ENCODE measurements at regions not wholly inside any gene's neighbourhood (a gene's known extent, or its start where the extent isn't known, plus 50 kb on each side); places are given as distances from the start of the nearest gene placed in this dataset.

DNA sequence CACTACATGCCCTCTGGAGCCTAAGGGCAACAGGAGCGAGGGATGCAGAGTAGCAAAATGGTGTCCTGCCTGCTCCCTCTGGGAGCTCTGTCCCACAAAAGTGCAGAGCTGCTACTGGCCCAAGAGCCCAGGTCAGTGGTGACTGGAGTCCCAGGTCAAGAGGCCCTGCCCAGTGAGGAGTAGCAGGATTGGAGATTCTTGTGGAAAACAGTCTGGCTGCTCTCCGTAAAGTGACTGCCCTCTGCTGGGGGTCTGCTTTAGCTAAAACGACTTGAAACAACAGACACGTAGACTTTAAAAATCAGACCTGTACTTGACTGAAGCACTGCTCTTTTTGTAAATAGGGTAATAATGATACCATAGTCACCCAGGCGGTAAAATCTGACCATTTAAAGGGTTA, 917.0 kb downstream of the MAT2B start:
- Histone ChIP-seq H3K4me1 (ENCODE audit: control insufficient read depth, extremely low read depth, insufficient read depth, low read length) (no peaks in the 10 kb centered on the region), H2AFZ (ENCODE audit: low read depth, low read length) (no peak overlapping the region), H3K4me3 (replicated peaks in 1 of 3; ENCODE audit: insufficient read depth in 1 of 3, low read depth in 1 of 3, low read length in 3 of 3) (no peak overlapping the region), H3K9me3 (replicated peaks; ENCODE audit: control insufficient read depth, insufficient read depth, low read length) (no peaks in the 10 kb centered on the region), H3K4me2 (ENCODE audit: insufficient read depth, low read length) (no peak overlapping the region), H3K36me3 (ENCODE audit: control insufficient read depth in 2 of 2, extremely low read depth in 1 of 2, insufficient read depth in 2 of 2, low read length in 2 of 2) (no peaks in the 10 kb centered on the region), H3K9ac (replicated peaks; ENCODE audit: extremely low read depth, insufficient read depth, low read length) (no peak overlapping the region), H3K79me2 (ENCODE audit: control insufficient read depth, insufficient read depth, low read length) (no peaks in the 10 kb centered on the region), H3K27ac (ENCODE audit: insufficient read depth, low read depth, low read length) (no peak overlapping the region), H4K20me1 (replicated peaks; ENCODE audit: control insufficient read depth, extremely low read depth, insufficient read depth, low read length) (no peaks in the 10 kb centered on the region), H3K27me3 (ENCODE audit: control insufficient read depth in 2 of 2, insufficient read depth in 2 of 2, low read length in 2 of 2) (no peaks in the 10 kb centered on the region), H3K9me1 (replicated peaks; ENCODE audit: control insufficient read depth, extremely low read depth, insufficient read depth, low read length) (no peaks in the 10 kb centered on the region)
- TF ChIP-seq, protein P1, sequence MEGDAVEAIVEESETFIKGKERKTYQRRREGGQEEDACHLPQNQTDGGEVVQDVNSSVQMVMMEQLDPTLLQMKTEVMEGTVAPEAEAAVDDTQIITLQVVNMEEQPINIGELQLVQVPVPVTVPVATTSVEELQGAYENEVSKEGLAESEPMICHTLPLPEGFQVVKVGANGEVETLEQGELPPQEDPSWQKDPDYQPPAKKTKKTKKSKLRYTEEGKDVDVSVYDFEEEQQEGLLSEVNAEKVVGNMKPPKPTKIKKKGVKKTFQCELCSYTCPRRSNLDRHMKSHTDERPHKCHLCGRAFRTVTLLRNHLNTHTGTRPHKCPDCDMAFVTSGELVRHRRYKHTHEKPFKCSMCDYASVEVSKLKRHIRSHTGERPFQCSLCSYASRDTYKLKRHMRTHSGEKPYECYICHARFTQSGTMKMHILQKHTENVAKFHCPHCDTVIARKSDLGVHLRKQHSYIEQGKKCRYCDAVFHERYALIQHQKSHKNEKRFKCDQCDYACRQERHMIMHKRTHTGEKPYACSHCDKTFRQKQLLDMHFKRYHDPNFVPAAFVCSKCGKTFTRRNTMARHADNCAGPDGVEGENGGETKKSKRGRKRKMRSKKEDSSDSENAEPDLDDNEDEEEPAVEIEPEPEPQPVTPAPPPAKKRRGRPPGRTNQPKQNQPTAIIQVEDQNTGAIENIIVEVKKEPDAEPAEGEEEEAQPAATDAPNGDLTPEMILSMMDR (IDR thresholded peaks at IDR 0.05; ENCODE audit: extremely low read depth in 1 of 2, insufficient read depth in 1 of 2, low read depth in 1 of 2, low read length in 2 of 2), result peak in 1 of 2 donors; percentile 36
- TF ChIP-seq MYC (IDR thresholded peaks at IDR 0.05; ENCODE audit: low read depth, low read length) (no peak), POLR2AphosphoS5 (IDR thresholded peaks at IDR 0.05; ENCODE audit: insufficient read depth, low read depth, low read length) (no peak), POLR2A (IDR thresholded peaks at IDR 0.05; ENCODE audit: low read depth, low read length) (no peak)
- TF ChIP-seq, protein P2, sequence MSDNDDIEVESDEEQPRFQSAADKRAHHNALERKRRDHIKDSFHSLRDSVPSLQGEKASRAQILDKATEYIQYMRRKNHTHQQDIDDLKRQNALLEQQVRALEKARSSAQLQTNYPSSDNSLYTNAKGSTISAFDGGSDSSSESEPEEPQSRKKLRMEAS (IDR thresholded peaks at IDR 0.05; ENCODE audit: insufficient read depth, insufficient read length), result no peak
- dilution Hi-C loops (cut with MboI; ENCODE audit: extremely low pct_ligation_motif_present, low sequenced_read_pairs), result no loop called here
- intact Hi-C loops (cut with micrococcal nuclease), result loop anchor here (1.0 to 10.0 kb wide), 4 partner anchors 80 to 726 kb away; no protein-coding TSS in a partner anchor
- ChIA-PET POLR2A (no interaction called here), CTCF (interaction anchor here (0.7 to 2.0 kb wide), 5 partner anchors 81 to 858 kb away, joined by 4 to 10 read pairs (median 4); no protein-coding TSS in a partner anchor)
- FAIRE-seq (peak; percentile 31), DNase-seq (ENCODE audit: low read depth, low spot score) (peak; percentile 43)
- BruUV-seq (replicated peaks), result no TSS peak

DNA sequence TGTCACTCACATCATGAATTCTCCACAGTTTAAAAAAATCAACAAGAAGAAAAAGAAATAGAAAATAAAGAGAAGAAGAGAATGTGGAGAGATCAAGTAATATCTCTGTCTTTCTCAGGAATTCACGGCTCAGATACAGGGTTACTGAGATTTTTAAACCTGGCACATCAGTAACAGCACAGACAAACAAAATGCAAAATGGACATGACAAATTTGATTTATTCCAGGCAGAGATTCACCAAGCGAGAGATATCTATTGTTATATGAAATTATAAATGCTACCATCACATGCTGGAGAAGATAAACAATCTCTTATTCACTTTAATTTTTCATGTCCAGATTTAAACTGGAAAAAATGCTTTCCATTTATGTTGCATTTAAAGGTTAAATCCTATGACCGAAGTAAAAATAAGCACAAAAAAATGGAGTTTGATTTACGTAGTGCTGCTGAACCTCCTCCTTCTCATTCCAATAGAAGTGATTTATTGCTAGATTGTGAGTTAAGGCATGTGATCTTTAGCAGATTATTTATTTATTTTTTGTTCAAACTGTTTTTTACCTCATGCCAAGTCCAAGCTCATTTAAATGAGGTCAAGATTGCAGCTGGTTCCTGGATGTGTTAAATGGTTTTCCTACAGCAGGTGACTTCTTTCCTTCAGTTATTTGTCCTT, 926.4 kb downstream of the MAT2B start:
- no peaks in the 10 kb centered on the region for H3K4me1 ChIP-seq (ENCODE audit: control insufficient read depth, extremely low read depth, insufficient read depth, low read length)
- H3K9me3 ChIP-seq (replicated peaks; ENCODE audit: control insufficient read depth, insufficient read depth, low read length), result no peaks in the 10 kb centered on the region
- H3K9me1 ChIP-seq (replicated peaks; ENCODE audit: control insufficient read depth, extremely low read depth, insufficient read depth, low read length), result no peaks in the 10 kb centered on the region
- H3K4me2 ChIP-seq (ENCODE audit: insufficient read depth, low read length), result no peak overlapping the region
- no peak overlapping the region for H3K9ac ChIP-seq (replicated peaks; ENCODE audit: extremely low read depth, insufficient read depth, low read length)
- no peak overlapping the region for H2AFZ ChIP-seq (ENCODE audit: low read depth, low read length)
- no peaks in the 10 kb centered on the region for H3K79me2 ChIP-seq (ENCODE audit: control insufficient read depth, insufficient read depth, low read length)
- H4K20me1 ChIP-seq (replicated peaks; ENCODE audit: control insufficient read depth, extremely low read depth, insufficient read depth, low read length), result no peaks in the 10 kb centered on the region
- POLR2A ChIA-PET, result no interaction called here
- no peak overlapping the region for H3K27ac ChIP-seq (ENCODE audit: insufficient read depth, low read depth, low read length)
- CTCF ChIA-PET, result no interaction called here
- intact Hi-C loops (cut with micrococcal nuclease), result no loop called here
- dilution Hi-C loops (cut with MboI; ENCODE audit: extremely low pct_ligation_motif_present, low sequenced_read_pairs), result no loop called here
- H3K4me3 ChIP-seq (replicated peaks in 1 of 3; ENCODE audit: insufficient read depth in 1 of 3, low read depth in 1 of 3, low read length in 3 of 3), result no peak overlapping the region
- H3K36me3 ChIP-seq (ENCODE audit: control insufficient read depth in 2 of 2, extremely low read depth in 1 of 2, insufficient read depth in 2 of 2, low read length in 2 of 2), result no peaks in the 10 kb centered on the region
- H3K27me3 ChIP-seq (ENCODE audit: control insufficient read depth in 2 of 2, insufficient read depth in 2 of 2, low read length in 2 of 2), result no peaks in the 10 kb centered on the region
- no peak for DNase-seq (ENCODE audit: low read depth, low spot score)
- no peak for TF ChIP-seq MYC (IDR thresholded peaks at IDR 0.05; ENCODE audit: low read depth, low read length)
- no peak for TF ChIP-seq POLR2AphosphoS5 (IDR thresholded peaks at IDR 0.05; ENCODE audit: insufficient read depth, low read depth, low read length)
- FAIRE-seq, result no peak
- no TSS peak for BruUV-seq (replicated peaks)

Data from endothelial cell of umbilical vein (primary cell).